ENCODE measurements at regions not wholly inside any gene's neighbourhood (a gene's known extent, or its start where the extent isn't known, plus 50 kb on each side); places are given as distances from the start of the nearest gene placed in this dataset.

GRCh38 chr6:165949324-165949723 is 218.3 kb downstream of the TBXT start:
- Histone ChIP-seq H3K36me3 (ENCODE audit: low read length) (no peaks in the 10 kb centered on the region), H3F3A (ENCODE audit: insufficient read depth) (no peaks in the 10 kb centered on the region), H3K27me3 (ENCODE audit: low read length) (no peaks in the 10 kb centered on the region), H3K9me3 (ENCODE audit: insufficient read depth, low read length) (no peaks in the 10 kb centered on the region), H3K4me3 (ENCODE audit: insufficient read depth, low read length, poor library complexity, severe bottlenecking) (no peak overlapping the region), H3K4me2 (ENCODE audit: low read depth, low read length, poor library complexity, severe bottlenecking) (no peak overlapping the region), H3K9me2 (replicated peaks; ENCODE audit: insufficient read depth, low read length) (no peaks in the 10 kb centered on the region), H3K79me2 (ENCODE audit: insufficient read depth, low read length) (no peaks in the 10 kb centered on the region), H3K27ac (ENCODE audit: low read depth, low read length) (no peak overlapping the region), H3K9ac (ENCODE audit: low read length) (no peak overlapping the region), H4K20me1 (ENCODE audit: low read depth, low read length) (no peaks in the 10 kb centered on the region), H2AFZ (ENCODE audit: low read depth, low read length, severe bottlenecking) (no peak overlapping the region)
- no peak for TF ChIP-seq CTCF (IDR thresholded peaks at IDR 0.05; ENCODE audit: insufficient read depth, low read length, poor library complexity, severe bottlenecking)
- no peak for TF ChIP-seq EZH2phosphoT487 (conservative IDR thresholded peaks at IDR 0.05; ENCODE audit: low read length)

GRCh38 chr6:165944002-165944466 is 223.6 kb downstream of the TBXT start:
- Histone ChIP-seq H2AFZ (ENCODE audit: low read depth, low read length, severe bottlenecking) (no peak overlapping the region), H4K20me1 (ENCODE audit: low read depth, low read length) (no peaks in the 10 kb centered on the region), H3F3A (ENCODE audit: insufficient read depth) (no peaks in the 10 kb centered on the region), H3K27me3 (ENCODE audit: low read length) (no peaks in the 10 kb centered on the region), H3K9me2 (replicated peaks; ENCODE audit: insufficient read depth, low read length) (no peaks in the 10 kb centered on the region), H3K4me2 (ENCODE audit: low read depth, low read length, poor library complexity, severe bottlenecking) (no peak overlapping the region), H3K36me3 (ENCODE audit: low read length) (no peaks in the 10 kb centered on the region), H3K27ac (ENCODE audit: low read depth, low read length) (no peak overlapping the region), H3K4me3 (ENCODE audit: insufficient read depth, low read length, poor library complexity, severe bottlenecking) (no peak overlapping the region), H3K9ac (ENCODE audit: low read length) (no peak overlapping the region), H3K79me2 (ENCODE audit: insufficient read depth, low read length) (no peaks in the 10 kb centered on the region), H3K9me3 (ENCODE audit: insufficient read depth, low read length) (no peaks in the 10 kb centered on the region)
- no peak for TF ChIP-seq CTCF (IDR thresholded peaks at IDR 0.05; ENCODE audit: insufficient read depth, low read length, poor library complexity, severe bottlenecking)
- TF ChIP-seq EZH2phosphoT487 (conservative IDR thresholded peaks at IDR 0.05; ENCODE audit: low read length): no peak

GRCh38 chr6:165941786-165942185 is 225.9 kb downstream of the TBXT start:
- no peak overlapping the region for H3K4me2 ChIP-seq (ENCODE audit: low read depth, low read length, poor library complexity, severe bottlenecking)
- H3K36me3 ChIP-seq (ENCODE audit: low read length): no peaks in the 10 kb centered on the region
- H3K27ac ChIP-seq (ENCODE audit: low read depth, low read length): no peak overlapping the region
- TF ChIP-seq CTCF (IDR thresholded peaks at IDR 0.05; ENCODE audit: insufficient read depth, low read length, poor library complexity, severe bottlenecking) (no peak), EZH2phosphoT487 (conservative IDR thresholded peaks at IDR 0.05; ENCODE audit: low read length) (no peak)
- H3K9me2 ChIP-seq (replicated peaks; ENCODE audit: insufficient read depth, low read length): no peaks in the 10 kb centered on the region
- H3K27me3 ChIP-seq (ENCODE audit: low read length): no peaks in the 10 kb centered on the region
- H3K9me3 ChIP-seq (ENCODE audit: insufficient read depth, low read length): no peaks in the 10 kb centered on the region
- no peak overlapping the region for H3K4me3 ChIP-seq (ENCODE audit: insufficient read depth, low read length, poor library complexity, severe bottlenecking)
- no peaks in the 10 kb centered on the region for H3F3A ChIP-seq (ENCODE audit: insufficient read depth)
- no peak overlapping the region for H2AFZ ChIP-seq (ENCODE audit: low read depth, low read length, severe bottlenecking)
- H3K9ac ChIP-seq (ENCODE audit: low read length): no peak overlapping the region
- no peaks in the 10 kb centered on the region for H4K20me1 ChIP-seq (ENCODE audit: low read depth, low read length)
- no peaks in the 10 kb centered on the region for H3K79me2 ChIP-seq (ENCODE audit: insufficient read depth, low read length)

Data from SU-DHL-6 (cell line).